ENCODE measurements at regions not wholly inside any gene's neighbourhood (a gene's known extent, or its start where the extent isn't known, plus 50 kb on each side); places are given as distances from the start of the nearest gene placed in this dataset.

GRCh38 chr14:53780051-53780555 lies 176.5 kb downstream of the BMP4 start:
- Histone ChIP-seq H3K27me3 (ENCODE audit: low read depth) (no peaks in the 10 kb centered on the region), H3K9me3 (no peaks in the 10 kb centered on the region), H3K36me3 (no peaks in the 10 kb centered on the region), H3K4me1 (no peaks in the 10 kb centered on the region), H3K27ac (no peak overlapping the region), H3K4me3 (no peak overlapping the region)
- no peak for TF ChIP-seq CTCF (IDR thresholded peaks at IDR 0.05)
- DNase-seq (no peak), ATAC-seq (no peak)
- intact Hi-C loops (cut with DNase I): no loop called here

DNA sequence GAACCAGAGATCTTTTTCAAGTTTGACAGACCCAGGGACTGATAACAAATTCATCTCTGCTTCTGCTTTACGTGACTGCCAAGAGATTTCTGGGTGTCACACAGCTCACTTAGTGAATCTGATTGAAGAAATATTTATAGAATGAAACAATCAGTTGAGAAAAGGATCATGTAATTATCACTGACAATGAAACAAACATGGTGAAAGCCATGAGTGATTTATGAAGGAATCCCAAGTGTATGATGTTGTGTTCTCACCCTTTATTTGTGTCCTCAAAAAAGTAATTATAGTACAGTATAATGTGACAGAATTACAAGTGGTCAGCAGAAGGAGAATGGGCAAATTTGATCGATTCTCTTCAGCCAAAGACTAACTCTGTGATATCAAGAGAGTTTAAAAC lies 177.3 kb downstream of the BMP4 start:
- Histone ChIP-seq H3K4me3 (no peak overlapping the region), H3K27me3 (ENCODE audit: low read depth) (no peaks in the 10 kb centered on the region), H3K27ac (no peak overlapping the region), H3K36me3 (no peaks in the 10 kb centered on the region), H3K4me1 (no peaks in the 10 kb centered on the region), H3K9me3 (no peaks in the 10 kb centered on the region)
- intact Hi-C loops (cut with DNase I): no loop called here
- DNase-seq (no peak), ATAC-seq (no peak)
- TF ChIP-seq CTCF (IDR thresholded peaks at IDR 0.05): no peak

- no peak for TF ChIP-seq CTCF (IDR thresholded peaks at IDR 0.05)
- intact Hi-C loops (cut with DNase I): no loop called here
- no peak overlapping the region for H3K27ac ChIP-seq
- ATAC-seq (no peak), DNase-seq (no peak)
- no peaks in the 10 kb centered on the region for H3K36me3 ChIP-seq
- no peaks in the 10 kb centered on the region for H3K27me3 ChIP-seq (ENCODE audit: low read depth)
- H3K4me1 ChIP-seq: no peaks in the 10 kb centered on the region
- no peak overlapping the region for H3K4me3 ChIP-seq
- no peaks in the 10 kb centered on the region for H3K9me3 ChIP-seq
These were observed 178.4 kb downstream of the BMP4 start for GRCh38 chr14:53778263-53778662.

DNA sequence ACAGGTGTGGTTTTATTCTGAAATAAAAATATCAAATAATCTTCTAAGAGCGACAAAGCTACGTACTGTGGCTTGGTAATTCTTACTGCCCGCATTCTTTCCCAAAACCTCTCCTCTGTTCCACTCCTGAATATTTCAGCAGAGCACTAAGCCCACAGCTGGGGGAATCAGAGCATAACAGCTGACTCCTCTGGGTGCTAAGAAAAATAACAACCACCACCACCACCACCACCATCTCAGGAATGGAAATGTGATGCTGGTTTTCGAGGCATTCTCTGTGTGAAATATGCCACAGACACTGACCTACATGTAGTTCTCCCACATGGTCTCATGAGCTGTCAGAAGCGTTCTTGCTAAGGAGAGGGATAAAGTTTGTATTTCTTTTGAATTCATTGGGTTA lies 183.7 kb downstream of the BMP4 start:
- ATAC-seq: no peak
- Histone ChIP-seq H3K9me3 (no peaks in the 10 kb centered on the region), H3K36me3 (no peaks in the 10 kb centered on the region), H3K4me3 (no peak overlapping the region), H3K4me1 (no peaks in the 10 kb centered on the region), H3K27me3 (ENCODE audit: low read depth) (no peaks in the 10 kb centered on the region), H3K27ac (no peak overlapping the region)
- intact Hi-C loops (cut with DNase I): no loop called here
- no peak for DNase-seq
- no peak for TF ChIP-seq CTCF (IDR thresholded peaks at IDR 0.05)

- Histone ChIP-seq H3K27me3 (ENCODE audit: low read depth) (no peaks in the 10 kb centered on the region), H3K4me3 (no peak overlapping the region), H3K9me3 (no peaks in the 10 kb centered on the region), H3K4me1 (no peaks in the 10 kb centered on the region), H3K27ac (no peak overlapping the region), H3K36me3 (no peaks in the 10 kb centered on the region)
- TF ChIP-seq CTCF (IDR thresholded peaks at IDR 0.05): no peak
- intact Hi-C loops (cut with DNase I): no loop called here
- ATAC-seq (no peak), DNase-seq (no peak)
These were observed 189.1 kb downstream of the BMP4 start for GRCh38 chr14:53767566-53767965.

GRCh38 chr14:53766601-53767000 lies 190.0 kb downstream of the BMP4 start:
- H3K4me1 ChIP-seq: no peaks in the 10 kb centered on the region

More at GRCh38 chr14:53766601-53767000, 190.0 kb downstream of the BMP4 start:
- Histone ChIP-seq H3K27ac (no peak overlapping the region), H3K27me3 (ENCODE audit: low read depth) (no peaks in the 10 kb centered on the region), H3K9me3 (peaks cover 8% of the 10 kb centered on the region), H3K4me3 (no peak overlapping the region), H3K36me3 (no peaks in the 10 kb centered on the region)
- intact Hi-C loops (cut with DNase I): no loop called here
- no peak for ATAC-seq
- DNase-seq: no peak
- no peak for TF ChIP-seq CTCF (IDR thresholded peaks at IDR 0.05)
